Endothelial cell of umbilical vein (primary cell): ENCODE measurements at regions not wholly inside any gene's neighbourhood (a gene's known extent, or its start where the extent isn't known, plus 50 kb on each side); places are given as distances from the start of the nearest gene placed in this dataset.

Experiments
- BruUV-seq: library from RNA; stranded (reverse); fragments of 400-500 nt; replicated peaks from 2 replicates; lab custom pipeline; 2021; lab: Mats Ljungman, UMichigan
- CTCF ChIA-PET: fragments of 300-600, 350-600 bp; sonication (Branson Sonifier 250); formaldehyde crosslinking; loops from one replicate; lab custom pipeline; 2021; ENCODE audit warnings: antibody characterized with exemption, inconsistent platforms; lab: Charles Lee
- POLR2A ChIA-PET: fragments of 300-600, 350-600 bp; sonication (Branson Sonifier 250); formaldehyde crosslinking; loops from one replicate; lab custom pipeline; 2021; ENCODE audit warnings: antibody characterized with exemption, inconsistent platforms; lab: Charles Lee
- DNase-seq: peaks from one replicate; pipeline ENCODE4 v3.0.0-alpha.2; 2011; ENCODE audit warnings: low read depth, low spot score
- FAIRE-seq: peaks from 2 replicates; lab custom pipeline; 2011; peaks lifted over from hg19 to GRCh38; lab: Jason Lieb, UNC
- H2AFZ ChIP-seq: 2 replicates; pipeline ENCODE4 v1.6.0; 2012; ENCODE audit warnings: low read depth, low read length, control low read depth, inconsistent platforms
- H3K27ac ChIP-seq: 2 replicates; pipeline ENCODE4 v1.5.1; 2011; ENCODE audit warnings: low read depth, mild to moderate bottlenecking, control low read depth, low read length, moderate library complexity; ENCODE audit not compliant: insufficient read depth
- H3K27me3 ChIP-seq, 2 experiments: 2 replicates each; pipeline versions ENCODE4 v1.6.0 to v1.6.1; 2011; ENCODE audit warnings: low read length in 2 of 2, mixed read lengths in 1 of 2; ENCODE audit not compliant: control insufficient read depth in 2 of 2, insufficient read depth in 2 of 2
- H3K36me3 ChIP-seq, 2 experiments: 2 replicates in 1 of 2; 3 replicates in 1 of 2; pipeline ENCODE4 v1.5.1; 2011; ENCODE audit warnings: low read length in 2 of 2, mild to moderate bottlenecking in 1 of 2, moderate library complexity in 1 of 2; ENCODE audit not compliant: control insufficient read depth in 2 of 2, insufficient read depth in 2 of 2; ENCODE audit errors: extremely low read depth in 1 of 2
- H3K4me1 ChIP-seq: 3 replicates; pipeline ENCODE4 v1.5.1; 2011; ENCODE audit warnings: mild to moderate bottlenecking, low read length; ENCODE audit not compliant: control insufficient read depth, insufficient read depth; ENCODE audit errors: extremely low read depth
- H3K4me2 ChIP-seq: 2 replicates; pipeline ENCODE4 v1.6.1; 2011; ENCODE audit warnings: low read length, control low read depth, mixed read lengths; ENCODE audit not compliant: insufficient read depth
- H3K4me3 ChIP-seq, 3 experiments: fragments of 200-600 bp in 1 of 3; sonication (generic), shearing (Covaris generic) in 1 of 3; replicated peaks in 1 of 3; 2 replicates each; pipeline ENCODE4 v1.5.1; 2011 to 2016; ENCODE audit warnings: control low read depth in 3 of 3, low read length in 3 of 3, mild to moderate bottlenecking in 2 of 3, inconsistent platforms in 1 of 3, low read depth in 1 of 3, moderate library complexity in 1 of 3; ENCODE audit not compliant: insufficient read depth in 1 of 3
- H3K79me2 ChIP-seq: 2 replicates; pipeline ENCODE4 v1.6.0; 2012; ENCODE audit warnings: low read length, inconsistent platforms; ENCODE audit not compliant: control insufficient read depth, insufficient read depth
- H3K9ac ChIP-seq: replicated peaks from 2 replicates; pipeline ENCODE3; 2011; ENCODE audit warnings: low read length, control low read depth; ENCODE audit not compliant: insufficient read depth; ENCODE audit errors: extremely low read depth
- H3K9me1 ChIP-seq: replicated peaks from 3 replicates; pipeline ENCODE4 v1.6.0; 2011; ENCODE audit warnings: mild to moderate bottlenecking, low read length; ENCODE audit not compliant: control insufficient read depth, insufficient read depth; ENCODE audit errors: extremely low read depth
- H3K9me3 ChIP-seq: replicated peaks from 2 replicates; pipeline ENCODE4 v1.5.1; 2012; ENCODE audit warnings: low read length, inconsistent platforms; ENCODE audit not compliant: control insufficient read depth, insufficient read depth
- H4K20me1 ChIP-seq: replicated peaks from 2 replicates; pipeline ENCODE3; 2011; ENCODE audit warnings: mild to moderate bottlenecking, low read length; ENCODE audit not compliant: control insufficient read depth, insufficient read depth; ENCODE audit errors: extremely low read depth
- CTCF ChIP-seq, 2 donors: IDR thresholded peaks; 1 replicate in 1 of 2; 2 replicates in 1 of 2; pipeline ENCODE4 v1.5.1; 2011; ENCODE audit warnings: low read length in 2 of 2, mild to moderate bottlenecking in 2 of 2, moderate library complexity in 2 of 2, control low read depth in 1 of 2, inconsistent platforms in 1 of 2, low read depth in 1 of 2; ENCODE audit not compliant: insufficient read depth in 1 of 2; ENCODE audit errors: extremely low read depth in 1 of 2
- EZH2 ChIP-seq: IDR thresholded peaks from 2 replicates; pipeline ENCODE4 v1.6.1; 2012; ENCODE audit warnings: borderline replicate concordance, low read depth, mild to moderate bottlenecking, moderate library complexity, low read length, inconsistent platforms; ENCODE audit not compliant: severe bottlenecking
- FOS ChIP-seq: IDR thresholded peaks from 2 replicates; pipeline ENCODE4 v1.6.1; 2011; ENCODE audit warnings: mild to moderate bottlenecking, low read length, moderate library complexity, borderline replicate concordance; ENCODE audit not compliant: insufficient read depth
- GATA2 ChIP-seq: IDR thresholded peaks from 2 replicates; pipeline ENCODE4 v1.7.0; 2011; ENCODE audit warnings: low read depth, mild to moderate bottlenecking, moderate library complexity, mixed read lengths, low read length; ENCODE audit not compliant: insufficient read length, insufficient read depth
- JUN ChIP-seq: IDR thresholded peaks from 2 replicates; pipeline ENCODE4 v1.6.1; 2011; ENCODE audit warnings: borderline replicate concordance, low read depth; ENCODE audit not compliant: insufficient read length, insufficient read depth
- MAX ChIP-seq: IDR thresholded peaks from 2 replicates; pipeline ENCODE4 v1.6.1; 2011; ENCODE audit not compliant: insufficient read depth, insufficient read length
- MYC ChIP-seq: IDR thresholded peaks from one replicate; pipeline ENCODE4 v1.6.1; 2011; ENCODE audit warnings: mild to moderate bottlenecking, low read depth, low read length
- POLR2A ChIP-seq: IDR thresholded peaks from 2 replicates; pipeline ENCODE4 v1.6.1; 2012; ENCODE audit warnings: low read depth, mild to moderate bottlenecking, control low read depth, low read length
- POLR2AphosphoS5 ChIP-seq: IDR thresholded peaks from 2 replicates; pipeline ENCODE4 v1.6.1; 2012; ENCODE audit warnings: low read depth, mild to moderate bottlenecking, control low read depth, low read length, moderate library complexity; ENCODE audit not compliant: insufficient read depth
- dilution Hi-C: fragments of 300-500 bp; cut with MboI; formaldehyde crosslinking; loops from one replicate; pipeline ENCODE4 v1.15.0; 2019; ENCODE audit warnings: low sequenced_read_pairs; ENCODE audit not compliant: extremely low pct_ligation_motif_present
- intact Hi-C: fragments of 100-400 bp; cut with micrococcal nuclease; formaldehyde crosslinking; loops from one replicate; pipeline ENCODE4 v1.10.0; 2022

GRCh38 chr3:17945018-17945798 lies 202.8 kb upstream of the TBC1D5 start:
- BruUV-seq = no TSS peak
- intact Hi-C loops = no loop called here
- POLR2A ChIA-PET = no interaction called here

More at GRCh38 chr3:17945018-17945798, 202.8 kb upstream of the TBC1D5 start:
- CTCF ChIA-PET = no interaction called here
- no peaks in the 10 kb centered on the region for H3K9me1 ChIP-seq
- FAIRE-seq (no peak), DNase-seq (no peak)
- no peaks in the 10 kb centered on the region for H3K9me3 ChIP-seq
- H3K27me3 ChIP-seq = no peaks in the 10 kb centered on the region
- no peak overlapping the region for H3K9ac ChIP-seq
- H3K79me2 ChIP-seq = no peaks in the 10 kb centered on the region
- H3K4me2 ChIP-seq = no peak overlapping the region
- dilution Hi-C loops = no loop called here
- H2AFZ ChIP-seq = no peak overlapping the region
- no peaks in the 10 kb centered on the region for H3K4me1 ChIP-seq
- no peaks in the 10 kb centered on the region for H3K36me3 ChIP-seq
- H4K20me1 ChIP-seq = no peaks in the 10 kb centered on the region
- TF ChIP-seq GATA2 (no peak), JUN (no peak), CTCF (IDR thresholded peaks at IDR 0.05; ENCODE audit: extremely low read depth in 1 of 2, insufficient read depth in 1 of 2, low read depth in 1 of 2, low read length in 2 of 2) (no peak), POLR2A (no peak), MYC (no peak), EZH2 (no peak), FOS (no peak), POLR2AphosphoS5 (no peak), MAX (no peak)
- no peak overlapping the region for H3K27ac ChIP-seq
- H3K4me3 ChIP-seq = no peak overlapping the region
